Stimulated activated CD4-positive, alpha-beta T cell treated with anti-CD3 and anti-CD28 coated beads, Interleukin-15, amount 100 ng/mL, for 48 hours (primary cell): ENCODE measurements at regions not wholly inside any gene's neighbourhood (a gene's known extent, or its start where the extent isn't known, plus 50 kb on each side); places are given as distances from the start of the nearest gene placed in this dataset.

ENCODE experiments used
- DNase-seq, 2 donors: peaks; one replicate each; pipeline ENCODE4 v3.0.0-alpha.2; 2020; ENCODE audit warnings: low read depth in 2 of 2

DNA sequence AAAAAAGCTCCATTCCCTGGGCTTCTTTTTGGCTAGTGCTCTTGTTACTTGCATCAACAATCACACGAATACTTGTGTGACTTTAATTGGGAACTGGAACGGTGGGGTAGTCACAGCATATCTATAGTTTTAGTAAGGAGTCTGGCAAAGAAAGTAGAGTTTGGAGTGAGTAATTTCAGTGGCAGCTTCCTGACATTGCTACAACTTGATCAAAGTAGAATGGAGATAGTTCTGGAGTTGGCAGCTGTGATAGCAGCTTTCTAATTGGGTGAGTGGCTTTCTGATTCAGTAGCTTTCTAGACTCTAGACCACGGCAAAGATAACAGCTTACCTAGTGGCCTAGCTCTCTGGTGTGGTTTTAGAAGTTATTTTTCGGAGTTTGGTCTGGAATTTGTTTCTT, 475.0 kb downstream of the TUSC7 start:
- DNase-seq, result no peak

DNA sequence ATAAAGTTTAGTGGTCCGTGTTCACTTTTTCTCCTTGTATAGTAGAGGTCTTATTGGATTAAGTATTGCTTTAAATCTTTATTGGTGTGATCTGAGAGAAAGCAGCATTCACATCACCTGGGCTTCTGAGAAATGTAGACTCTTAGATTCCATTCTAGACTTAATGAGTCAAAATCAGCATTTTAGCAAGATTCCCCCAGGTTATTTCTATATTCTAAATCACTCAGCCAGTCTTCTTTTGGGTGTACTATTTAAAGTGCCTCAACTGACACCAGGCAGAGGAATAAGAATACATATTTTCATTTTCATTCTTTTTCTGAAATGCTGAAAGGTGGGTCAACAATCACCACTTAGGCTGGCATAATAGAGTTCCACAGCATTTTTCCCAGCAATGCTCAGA, 481.7 kb downstream of the TUSC7 start:
- no peak for DNase-seq

DNA sequence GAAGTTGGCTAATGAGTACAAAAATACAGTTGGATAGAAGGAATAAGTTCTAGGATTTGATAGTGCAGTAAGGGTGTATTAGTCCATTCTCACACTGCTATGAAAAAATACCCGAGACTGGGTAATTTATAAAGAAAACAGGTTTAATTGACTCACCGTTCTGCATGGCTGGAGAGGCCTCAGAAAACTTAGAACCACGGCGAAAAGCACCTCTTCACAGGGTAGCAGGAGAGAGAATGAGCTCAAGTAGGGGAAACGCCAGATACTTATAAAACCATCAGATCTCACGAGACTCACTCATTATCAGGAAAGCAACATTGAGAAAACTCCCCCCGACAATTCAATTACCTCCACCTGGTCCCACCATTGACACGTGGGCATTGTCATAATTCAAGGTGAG, 483.3 kb downstream of the TUSC7 start:
- no peak for DNase-seq

DNA sequence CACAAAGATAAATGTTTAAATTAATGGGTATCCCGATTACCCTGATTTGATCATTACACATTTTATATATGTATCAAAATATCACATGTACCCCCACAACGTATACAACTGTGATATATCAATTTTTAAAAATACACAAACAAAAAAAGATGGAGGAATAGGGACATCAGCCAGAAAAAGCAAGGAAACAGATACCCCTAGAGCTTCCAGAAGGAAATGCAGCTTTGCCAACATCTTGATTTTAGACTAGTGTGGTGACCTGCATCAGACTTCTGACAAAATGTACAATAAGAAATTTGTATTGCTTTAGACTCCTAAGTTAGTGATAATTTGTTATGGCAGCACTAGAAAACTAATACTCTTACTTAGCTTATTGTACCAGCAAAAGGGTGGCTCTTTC, 483.8 kb downstream of the TUSC7 start:
- no peak for DNase-seq

DNA sequence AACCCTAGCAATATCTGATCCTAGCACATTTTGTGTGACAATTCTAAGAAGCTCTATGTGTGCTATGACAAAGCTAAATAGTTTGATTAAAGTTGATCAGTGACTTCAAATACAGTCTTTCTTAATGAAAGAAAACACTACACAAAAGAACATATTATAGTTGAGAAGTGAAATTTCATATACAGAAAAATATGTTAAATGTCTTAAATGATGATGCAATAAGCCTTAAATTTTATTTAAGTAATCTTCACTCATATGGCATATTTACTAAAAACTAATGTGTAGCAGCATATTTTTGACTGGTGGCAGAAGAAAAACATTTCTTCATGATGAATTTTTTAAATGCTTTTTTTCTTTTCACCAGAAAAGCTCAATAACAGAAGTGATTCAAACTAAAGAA, 485.5 kb downstream of the TUSC7 start:
- no peak for DNase-seq

DNA sequence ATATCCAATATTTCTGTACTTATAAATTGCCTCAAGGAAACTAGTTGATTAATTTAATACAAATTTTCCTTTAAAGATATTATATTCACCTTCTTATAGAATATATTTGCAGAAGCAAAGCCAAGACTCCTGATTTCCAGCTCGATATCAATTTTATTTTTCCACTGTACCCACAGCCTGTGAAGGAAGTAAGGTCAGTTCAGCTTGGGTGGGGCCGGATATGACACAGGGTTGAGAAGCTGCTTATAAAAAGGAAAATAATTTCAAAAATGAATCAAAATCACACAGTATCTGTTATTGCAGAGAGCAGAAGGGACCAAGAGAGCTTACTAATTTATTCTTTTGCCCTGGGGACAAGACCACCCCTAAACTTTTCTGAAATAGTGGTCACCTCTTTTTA, 491.4 kb downstream of the TUSC7 start:
- DNase-seq, result no peak

DNA sequence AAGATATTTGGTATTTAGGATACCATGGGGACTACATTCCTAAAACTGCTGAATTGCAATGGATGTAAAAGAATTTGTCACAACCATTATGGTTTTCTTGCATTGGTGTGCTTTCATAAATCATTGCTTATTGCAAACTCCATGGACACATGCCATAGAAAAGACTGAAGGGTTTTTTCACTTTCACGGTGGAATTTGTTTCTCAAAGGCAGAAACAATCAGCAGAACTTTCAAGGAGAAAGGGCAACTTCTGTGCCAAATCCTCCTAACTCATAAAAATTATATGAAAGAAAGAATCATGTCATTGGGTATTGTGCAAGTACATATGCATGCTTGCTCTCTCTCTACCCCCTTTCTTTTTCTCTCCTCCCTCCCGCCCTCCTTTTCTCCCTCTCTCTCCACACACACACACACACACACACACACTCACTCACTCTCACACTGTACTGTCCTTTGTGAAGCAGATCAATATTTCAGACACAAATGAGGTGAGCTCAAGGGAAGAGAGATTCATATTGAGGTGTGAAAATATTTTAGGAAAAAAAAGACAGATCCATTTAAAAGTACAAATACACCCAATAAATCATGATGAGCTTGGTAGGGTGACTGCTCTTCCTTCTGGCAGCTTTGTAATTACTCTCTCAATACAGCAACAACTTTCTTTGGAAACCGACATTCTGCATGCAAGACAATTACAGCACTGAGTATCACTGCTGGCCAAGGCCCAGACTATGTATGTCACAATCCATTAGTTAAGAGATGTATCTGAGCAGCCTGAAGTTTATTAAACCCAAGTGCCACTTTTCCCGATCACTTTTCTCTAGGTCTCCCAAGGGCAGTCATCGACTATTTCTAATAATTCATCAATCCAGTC, 492.6 kb downstream of the TUSC7 start:
- DNase-seq, result no peak

DNA sequence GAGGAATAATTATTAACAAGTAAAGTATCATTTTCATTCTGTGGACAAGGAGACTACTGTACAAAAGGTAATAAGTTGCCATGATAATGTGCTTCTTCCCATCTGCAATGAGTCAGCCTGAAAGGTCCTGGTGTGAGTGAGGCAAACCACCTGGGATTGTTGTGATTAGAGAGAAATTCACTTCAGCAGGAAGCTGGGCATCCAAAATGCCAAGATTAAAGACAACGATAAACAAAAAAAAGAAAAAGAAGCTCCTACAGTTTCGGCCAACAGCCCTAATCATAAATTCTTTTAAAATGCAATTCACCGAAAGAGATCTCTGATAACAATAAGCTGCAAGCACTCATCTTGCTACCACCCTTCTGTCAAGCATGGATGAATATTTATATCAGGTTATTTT, 507.8 kb downstream of the TUSC7 start:
- DNase-seq, result no peak

DNA sequence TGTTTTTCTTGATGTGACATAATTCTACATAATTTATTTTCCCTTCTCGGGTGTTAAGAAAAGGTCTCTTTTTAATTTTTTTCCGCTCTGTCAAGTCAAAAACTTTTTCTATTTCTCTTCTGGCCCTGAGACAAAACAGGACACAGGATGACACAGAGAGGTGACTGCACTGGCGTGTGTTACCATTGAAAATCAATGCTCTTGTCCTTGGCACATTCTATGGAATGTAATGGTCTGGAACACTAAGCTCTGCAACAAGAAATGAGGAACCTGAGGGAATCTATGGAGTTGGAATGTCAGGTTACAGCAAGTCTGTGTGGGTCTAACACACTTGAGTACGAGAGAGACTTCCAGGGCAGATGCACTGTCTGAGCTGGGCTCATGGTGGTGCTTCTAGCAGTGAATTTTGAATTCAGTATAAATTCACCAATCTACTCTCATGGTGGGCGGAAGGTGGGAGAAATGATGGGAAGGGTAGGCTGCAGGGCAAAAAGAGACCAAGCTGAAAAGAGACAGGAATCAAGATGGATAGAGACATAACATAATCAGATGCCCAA, 508.3 kb downstream of the TUSC7 start:
- DNase-seq, result no peak

DNA sequence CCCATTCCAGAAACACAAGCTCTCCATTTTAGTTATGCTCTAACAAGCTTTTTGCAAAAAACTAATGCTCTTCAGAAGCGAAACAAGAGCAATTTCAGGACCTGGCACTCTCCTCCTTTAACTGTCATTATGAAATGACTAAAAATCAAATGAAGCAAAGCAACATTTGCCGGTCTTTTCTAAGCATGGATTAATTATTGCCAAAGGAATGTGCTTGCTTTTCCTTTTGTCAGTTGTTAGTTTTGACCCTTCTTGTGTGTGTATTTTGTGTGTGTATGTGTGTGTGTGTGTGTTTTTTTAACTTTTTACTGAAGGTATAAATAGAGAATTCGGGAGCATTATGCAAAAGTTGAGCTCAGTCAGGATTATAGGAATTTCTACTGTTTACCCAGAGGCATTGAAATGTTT, 509.1 kb downstream of the TUSC7 start:
- no peak for DNase-seq

DNA sequence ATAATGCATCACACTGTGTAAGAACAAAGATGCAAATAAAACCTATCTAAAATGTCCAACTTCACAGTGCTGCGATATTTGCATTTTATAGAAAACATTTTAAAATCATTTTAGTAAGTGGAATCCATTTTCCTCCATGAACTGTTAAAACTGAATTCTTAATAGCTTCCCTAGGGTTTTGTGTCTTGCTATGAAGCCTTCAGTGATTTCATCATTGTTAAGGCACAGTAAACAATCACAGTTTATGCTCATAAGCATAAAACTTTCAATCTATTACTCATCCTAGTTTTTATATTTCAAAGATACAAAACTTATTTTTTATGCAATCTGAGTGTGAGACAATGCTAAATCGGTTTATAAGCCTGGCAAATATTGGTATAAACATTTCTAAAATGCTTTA, 509.7 kb downstream of the TUSC7 start:
- DNase-seq, result no peak

DNA sequence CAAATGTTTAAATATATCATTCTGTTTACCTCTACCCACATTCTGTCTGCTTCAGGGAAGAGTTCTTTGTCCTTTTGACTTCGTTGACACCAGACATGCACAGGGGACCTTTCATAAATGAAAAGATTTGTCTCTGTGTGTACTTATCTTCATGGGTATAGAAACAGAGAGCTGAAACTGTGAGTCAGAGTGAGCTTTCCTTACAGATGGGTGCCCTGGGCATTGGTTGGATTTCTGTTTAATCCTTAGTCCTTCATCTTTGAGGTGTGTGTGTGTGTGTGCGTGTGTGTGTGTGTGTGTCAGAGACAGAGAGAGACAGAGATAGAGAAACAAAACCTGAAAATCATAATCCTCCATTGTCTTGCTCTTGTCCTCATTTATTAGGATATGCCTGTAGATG, 517.4 kb downstream of the TUSC7 start:
- no peak for DNase-seq

DNA sequence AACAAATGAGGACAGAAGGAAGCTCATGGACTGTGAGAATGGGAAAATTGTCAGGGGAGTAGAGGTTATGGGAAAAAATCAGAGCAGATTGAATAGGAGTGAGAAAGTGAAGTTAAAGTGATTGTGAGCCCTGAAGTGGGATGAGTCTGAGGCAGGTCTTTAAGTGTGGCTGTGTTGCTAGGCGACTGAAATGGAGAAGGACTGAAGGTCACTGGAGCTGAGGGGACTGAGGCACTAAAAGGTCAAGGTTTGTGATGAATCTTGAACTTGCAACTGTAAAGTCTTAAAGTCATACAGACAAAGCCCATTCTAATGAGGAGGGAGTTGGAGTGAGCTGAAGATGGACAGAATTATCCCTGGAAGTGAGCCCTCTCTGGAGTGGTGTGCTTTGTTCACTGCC, 518.9 kb downstream of the TUSC7 start:
- DNase-seq, result no peak

DNA sequence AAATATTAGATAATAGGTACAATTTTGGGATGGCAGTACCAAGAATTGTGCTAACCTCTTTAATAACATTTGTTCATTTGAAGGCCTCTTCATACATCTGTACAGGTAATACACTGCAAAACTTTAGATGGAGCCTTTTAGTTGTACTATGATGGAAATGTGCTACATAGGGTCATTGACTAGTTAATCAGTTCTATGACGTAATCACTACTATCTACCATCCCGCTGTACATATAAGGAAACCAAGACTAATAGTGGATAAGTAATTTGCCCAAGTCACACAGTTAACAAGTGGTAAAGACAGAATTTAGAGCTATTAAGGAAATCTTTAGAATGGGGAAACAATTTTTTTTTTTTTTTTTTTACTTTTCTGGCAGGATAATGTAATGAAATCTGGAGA, 521.3 kb downstream of the TUSC7 start:
- DNase-seq, result no peak

DNA sequence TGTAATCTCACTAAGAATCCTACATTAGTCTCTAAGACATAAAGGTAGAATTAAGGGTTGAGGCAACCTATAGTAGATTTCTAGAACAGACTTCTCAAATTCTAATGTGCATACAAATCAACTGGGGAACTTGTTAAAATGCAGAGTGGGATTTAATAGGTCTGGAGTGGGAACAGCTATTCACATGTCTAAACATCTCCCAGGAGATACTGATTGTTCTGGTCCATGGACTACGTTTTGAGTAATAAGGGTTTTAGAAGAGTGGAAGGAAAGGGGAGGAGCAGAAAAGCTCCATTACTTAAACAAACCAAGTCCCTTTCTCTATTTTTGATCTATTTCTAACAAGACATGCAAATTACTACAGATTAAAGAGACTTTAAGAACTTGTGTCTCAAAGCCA, 524.8 kb downstream of the TUSC7 start:
- no peak for DNase-seq

DNA sequence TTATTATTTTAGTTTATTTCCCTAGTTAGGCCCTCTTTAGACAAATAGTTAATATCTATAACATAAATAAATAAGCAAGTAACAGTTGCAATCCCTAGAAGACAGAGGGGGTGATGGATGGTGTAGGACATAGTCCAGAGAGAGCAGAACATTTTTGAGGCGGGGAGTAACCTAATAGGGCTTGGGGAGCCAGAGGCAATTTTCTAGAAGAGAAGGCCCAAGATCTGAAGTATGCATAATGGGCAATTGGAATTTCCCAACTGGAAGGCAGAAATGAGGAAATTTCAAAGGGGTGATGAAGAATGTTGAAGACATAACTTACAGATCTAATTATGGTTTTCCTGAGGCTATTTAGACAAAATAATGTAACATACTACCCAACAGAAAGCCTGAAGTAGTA, 525.7 kb downstream of the TUSC7 start:
- no peak for DNase-seq

DNA sequence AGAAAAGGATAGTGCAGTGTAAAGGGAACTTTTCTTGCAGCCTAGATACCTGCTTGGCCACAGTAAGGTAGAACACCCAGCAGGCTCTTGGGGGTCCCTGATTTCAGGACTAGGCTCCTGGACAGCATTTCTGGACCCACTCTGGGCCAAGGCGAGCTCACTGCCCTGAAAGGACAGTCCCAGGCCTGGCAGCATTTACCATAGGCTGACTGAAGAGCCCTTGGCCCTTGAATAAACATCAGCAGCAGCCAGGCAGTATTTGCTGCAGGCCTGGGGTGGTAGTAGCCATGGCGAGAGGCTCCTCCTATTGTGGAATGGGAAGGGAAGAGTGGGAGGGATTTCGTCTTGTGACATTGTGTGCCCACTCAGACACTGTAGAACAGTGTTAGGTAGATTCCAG, 529.2 kb downstream of the TUSC7 start:
- no peak for DNase-seq

DNA sequence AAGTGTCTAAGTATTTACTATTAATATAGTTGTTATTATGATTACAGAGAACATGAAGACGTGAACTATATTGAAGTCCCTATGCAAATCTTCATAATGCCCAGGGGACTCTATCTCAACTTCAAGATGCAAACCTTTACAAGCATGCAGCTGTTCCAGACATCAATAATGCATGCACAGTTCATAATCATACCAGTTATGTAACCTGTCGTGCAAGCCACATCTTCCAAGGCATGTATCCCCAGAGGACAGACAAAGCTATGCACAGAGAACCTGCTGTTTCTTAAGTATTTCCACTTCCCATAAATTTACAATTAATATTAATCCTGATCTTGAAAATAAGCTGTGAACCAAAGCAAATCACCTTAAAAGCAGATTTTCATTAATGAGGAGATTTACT, 534.1 kb downstream of the TUSC7 start:
- no peak for DNase-seq

DNA sequence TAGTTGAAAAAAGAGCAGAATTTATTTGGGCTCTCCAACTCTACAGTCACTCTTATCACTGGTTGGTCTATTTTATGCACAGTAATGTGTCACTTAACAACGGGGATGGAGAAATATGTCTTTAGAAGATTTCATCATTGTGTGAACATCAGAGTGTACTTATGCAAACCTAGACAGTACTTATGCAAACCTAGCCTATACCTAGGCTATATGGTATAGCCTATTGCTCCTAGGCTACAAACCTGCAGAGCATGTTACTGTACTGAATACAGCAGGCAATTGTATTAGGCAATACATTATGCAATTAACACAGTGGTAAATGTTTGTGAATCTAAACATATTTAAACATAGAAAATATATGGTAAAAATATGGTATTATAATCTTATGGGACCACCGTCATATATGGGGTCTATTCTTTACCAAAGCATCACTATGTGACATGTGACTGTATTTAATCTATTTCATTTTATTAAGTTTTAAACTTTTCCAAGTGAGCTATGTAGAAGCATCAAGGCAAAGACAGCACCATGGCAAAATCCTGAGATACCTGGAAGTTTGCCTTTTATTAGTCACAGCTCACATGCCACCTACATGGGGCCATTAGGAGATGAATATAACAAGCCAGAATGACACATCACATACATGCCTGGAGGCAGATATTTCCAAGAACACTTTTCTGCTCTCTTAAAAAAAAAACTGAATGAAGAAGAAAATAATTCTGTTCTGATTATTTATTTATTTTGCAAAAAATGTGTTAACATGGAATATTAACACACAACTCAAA, 537.4 kb downstream of the TUSC7 start:
- DNase-seq, result no peak

DNA sequence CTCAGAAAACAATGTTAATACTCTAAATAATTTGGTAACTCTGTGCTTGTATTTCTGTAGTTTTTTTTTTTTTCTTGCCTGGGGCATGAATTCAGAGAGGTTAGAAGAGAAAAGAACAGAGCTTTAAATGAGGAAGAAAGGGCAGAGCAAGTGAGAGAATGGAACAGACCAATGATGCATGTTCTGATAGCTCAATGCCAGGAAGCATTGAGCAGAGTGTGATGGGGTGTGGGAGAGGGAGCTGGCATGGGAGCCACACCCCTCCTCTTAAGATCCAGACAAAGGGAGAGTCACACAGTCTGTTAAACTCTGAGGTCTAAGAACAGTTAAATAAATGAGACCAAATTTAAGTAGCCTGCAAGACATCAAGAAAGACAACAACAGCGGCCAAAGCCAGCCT, 538.6 kb downstream of the TUSC7 start:
- no peak for DNase-seq

DNA sequence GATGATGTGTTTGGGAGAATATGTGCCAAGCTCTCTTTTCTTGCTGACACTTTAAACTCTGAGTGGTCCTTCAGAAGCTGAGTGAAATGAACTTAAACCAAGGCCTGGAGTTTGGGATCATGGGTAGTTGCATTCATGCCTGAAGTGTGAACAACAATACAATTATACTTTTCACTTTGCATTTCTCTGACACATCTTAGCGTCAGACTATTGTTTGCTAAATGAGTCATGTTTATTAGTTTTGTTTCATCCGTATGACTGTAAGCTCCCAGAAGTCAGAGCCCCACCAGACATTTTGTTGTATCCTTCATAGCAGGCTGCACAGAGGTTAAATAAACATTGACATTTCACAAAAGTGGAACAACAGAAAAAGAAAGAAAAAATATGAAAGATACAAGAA, 542.6 kb downstream of the TUSC7 start:
- no peak for DNase-seq

DNA sequence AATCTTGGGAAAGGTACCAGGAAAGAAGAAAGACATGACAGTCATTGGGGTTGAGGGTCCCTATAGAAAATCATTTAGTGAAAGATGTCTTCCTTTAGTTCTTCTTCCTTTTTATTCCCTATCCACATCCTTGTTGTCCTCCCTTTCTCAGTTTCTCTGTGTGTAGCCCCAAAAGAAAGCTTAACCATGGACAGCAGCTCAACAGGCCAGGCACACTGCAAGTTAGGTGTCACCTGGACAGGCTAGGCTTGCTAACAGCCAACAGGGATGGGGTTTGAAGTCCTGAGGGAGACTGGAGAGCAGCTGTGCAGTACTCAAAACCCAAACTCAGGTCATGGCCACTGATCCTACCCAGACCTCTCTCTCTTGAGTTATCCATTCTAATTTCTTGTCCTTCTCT, 543.1 kb downstream of the TUSC7 start:
- DNase-seq, result no peak

DNA sequence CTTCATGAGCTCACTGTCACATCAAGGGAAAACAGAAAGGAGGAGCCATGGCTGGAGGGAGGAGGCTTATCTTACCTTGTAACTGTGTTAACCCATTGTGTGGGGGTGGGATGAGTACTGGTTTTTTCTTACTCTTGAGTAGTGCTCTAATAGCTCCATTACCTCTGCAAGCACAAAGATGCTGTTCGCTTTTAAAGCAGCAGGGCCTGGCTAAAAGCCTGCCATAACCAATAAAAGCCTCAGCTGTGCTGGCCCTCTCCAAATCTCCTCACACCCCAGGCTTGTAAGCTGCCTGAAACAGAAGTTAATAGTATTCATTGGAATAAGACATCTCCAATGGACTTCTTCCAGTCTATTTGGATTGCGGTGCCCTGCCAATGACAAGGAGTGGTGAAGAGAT, 544.1 kb downstream of the TUSC7 start:
- no peak for DNase-seq
